ENCODE measurements at regions not wholly inside any gene's neighbourhood (a gene's known extent, or its start where the extent isn't known, plus 50 kb on each side); places are given as distances from the start of the nearest gene placed in this dataset.

DNA sequence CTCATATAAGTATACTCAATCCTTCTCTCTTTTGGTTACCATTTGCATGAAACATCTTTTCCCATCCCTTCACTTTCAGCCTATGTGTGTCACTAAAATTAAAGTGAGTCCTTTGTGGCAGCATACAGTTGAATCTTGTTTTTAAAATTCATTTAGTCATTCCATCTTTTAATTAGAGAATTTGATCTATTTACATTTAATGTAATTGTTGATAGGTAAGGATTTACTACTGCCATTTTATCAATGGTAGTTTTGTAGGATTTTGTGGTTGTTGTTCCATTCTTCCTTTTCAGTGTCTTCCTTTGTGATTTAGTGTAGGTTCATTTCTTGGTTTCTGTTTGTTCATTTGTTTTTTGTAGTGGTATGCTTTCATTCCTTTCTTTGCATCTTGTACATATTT, 191.9 kb upstream of the CTNNB1 start:
- Histone ChIP-seq H3K36me3 (ENCODE audit: control insufficient read depth, insufficient read depth, low read length) (no peaks in the 10 kb centered on the region), H3K4me3 (replicated peaks in 1 of 4; ENCODE audit: control extremely low read depth in 1 of 4, insufficient read depth in 1 of 4, low read depth in 3 of 4, low read length in 4 of 4) (no peak overlapping the region), H3K9me3 (ENCODE audit: control insufficient read depth, insufficient read depth, low read depth, low read length) (no peaks in the 10 kb centered on the region), H2AFZ (ENCODE audit: low read length) (no peak overlapping the region), H4K20me1 (ENCODE audit: control insufficient read depth, extremely low read depth, insufficient read depth, low read length) (no peaks in the 10 kb centered on the region), H3K79me2 (ENCODE audit: control insufficient read depth, insufficient read depth, low read length) (no peaks in the 10 kb centered on the region), H3K9ac (ENCODE audit: insufficient read depth, low read length) (no peak overlapping the region), H3K27ac (ENCODE audit: insufficient read depth, low read length) (no peak overlapping the region), H3K27me3 (ENCODE audit: control insufficient read depth, insufficient read depth, low read length) (no peaks in the 10 kb centered on the region), H3K4me2 (ENCODE audit: extremely low read depth, insufficient read depth, low read length) (no peak overlapping the region), H3K4me1 (ENCODE audit: control insufficient read depth, extremely low read depth, insufficient read depth, low read length) (no peaks in the 10 kb centered on the region)
- TF ChIP-seq EZH2 (IDR thresholded peaks at IDR 0.05; ENCODE audit: low read length, missing control alignments), result no peak
- TF ChIP-seq, protein P1, sequence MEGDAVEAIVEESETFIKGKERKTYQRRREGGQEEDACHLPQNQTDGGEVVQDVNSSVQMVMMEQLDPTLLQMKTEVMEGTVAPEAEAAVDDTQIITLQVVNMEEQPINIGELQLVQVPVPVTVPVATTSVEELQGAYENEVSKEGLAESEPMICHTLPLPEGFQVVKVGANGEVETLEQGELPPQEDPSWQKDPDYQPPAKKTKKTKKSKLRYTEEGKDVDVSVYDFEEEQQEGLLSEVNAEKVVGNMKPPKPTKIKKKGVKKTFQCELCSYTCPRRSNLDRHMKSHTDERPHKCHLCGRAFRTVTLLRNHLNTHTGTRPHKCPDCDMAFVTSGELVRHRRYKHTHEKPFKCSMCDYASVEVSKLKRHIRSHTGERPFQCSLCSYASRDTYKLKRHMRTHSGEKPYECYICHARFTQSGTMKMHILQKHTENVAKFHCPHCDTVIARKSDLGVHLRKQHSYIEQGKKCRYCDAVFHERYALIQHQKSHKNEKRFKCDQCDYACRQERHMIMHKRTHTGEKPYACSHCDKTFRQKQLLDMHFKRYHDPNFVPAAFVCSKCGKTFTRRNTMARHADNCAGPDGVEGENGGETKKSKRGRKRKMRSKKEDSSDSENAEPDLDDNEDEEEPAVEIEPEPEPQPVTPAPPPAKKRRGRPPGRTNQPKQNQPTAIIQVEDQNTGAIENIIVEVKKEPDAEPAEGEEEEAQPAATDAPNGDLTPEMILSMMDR (conservative IDR thresholded peaks at IDR 0.05 in 1 of 2, IDR thresholded peaks at IDR 0.05 in 1 of 2; ENCODE audit: low read depth in 1 of 2, low read length in 2 of 2), result no peak
- DNase-seq (ENCODE audit: low read depth in 2 of 2), result no peak

DNA sequence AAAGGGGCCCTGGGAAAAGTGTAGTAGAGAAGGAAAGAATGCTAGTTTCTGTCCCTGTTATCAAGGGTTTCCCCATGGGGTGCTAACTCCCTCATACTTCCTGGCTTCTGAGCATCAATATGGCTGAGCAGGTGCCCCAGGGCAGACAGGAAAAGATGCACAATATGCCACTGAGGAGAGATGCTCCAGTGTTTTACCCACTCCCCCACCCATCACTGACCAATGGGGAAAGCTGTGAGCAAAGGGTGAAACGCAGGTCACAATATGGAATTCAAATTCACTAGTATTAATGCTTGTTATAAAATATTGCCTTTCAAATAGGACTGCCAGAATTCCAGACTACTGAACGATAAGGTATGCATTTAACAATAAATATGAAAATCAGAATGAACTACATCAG, 187.5 kb upstream of the CTNNB1 start:
- Histone ChIP-seq H3K4me1 (ENCODE audit: control insufficient read depth, extremely low read depth, insufficient read depth, low read length) (no peaks in the 10 kb centered on the region), H3K4me2 (ENCODE audit: extremely low read depth, insufficient read depth, low read length) (no peak overlapping the region), H4K20me1 (ENCODE audit: control insufficient read depth, extremely low read depth, insufficient read depth, low read length) (no peaks in the 10 kb centered on the region), H3K36me3 (ENCODE audit: control insufficient read depth, insufficient read depth, low read length) (no peaks in the 10 kb centered on the region), H3K79me2 (ENCODE audit: control insufficient read depth, insufficient read depth, low read length) (no peaks in the 10 kb centered on the region), H3K9ac (ENCODE audit: insufficient read depth, low read length) (no peak overlapping the region), H3K4me3 (replicated peaks in 1 of 4; ENCODE audit: control extremely low read depth in 1 of 4, insufficient read depth in 1 of 4, low read depth in 3 of 4, low read length in 4 of 4) (no peak overlapping the region), H3K27ac (ENCODE audit: insufficient read depth, low read length) (no peak overlapping the region), H3K9me3 (ENCODE audit: control insufficient read depth, insufficient read depth, low read depth, low read length) (no peaks in the 10 kb centered on the region), H3K27me3 (ENCODE audit: control insufficient read depth, insufficient read depth, low read length) (no peaks in the 10 kb centered on the region), H2AFZ (ENCODE audit: low read length) (no peak overlapping the region)
- no peak for DNase-seq (ENCODE audit: low read depth in 2 of 2)
- no peak for TF ChIP-seq EZH2 (IDR thresholded peaks at IDR 0.05; ENCODE audit: low read length, missing control alignments)
- TF ChIP-seq, protein P1 (conservative IDR thresholded peaks at IDR 0.05 in 1 of 2, IDR thresholded peaks at IDR 0.05 in 1 of 2; ENCODE audit: low read depth in 1 of 2, low read length in 2 of 2), result no peak

DNA sequence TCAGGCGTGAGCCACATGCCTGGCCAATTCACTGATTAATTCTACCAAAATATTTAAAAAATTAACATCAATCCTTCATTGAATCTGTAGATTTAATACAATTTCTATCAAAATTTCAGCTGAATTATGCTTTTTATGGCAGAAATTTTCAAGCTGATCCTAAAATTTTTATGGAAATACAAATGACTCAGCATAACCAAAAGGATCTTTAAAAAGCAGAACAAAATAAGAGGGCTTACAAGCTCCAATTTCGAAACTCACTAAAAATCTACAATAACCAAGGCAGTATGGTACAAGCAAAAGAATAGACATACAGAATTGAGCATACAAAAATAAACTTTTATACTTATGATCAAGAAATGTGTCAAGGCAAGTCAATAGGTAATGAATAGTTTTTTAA, 180.4 kb upstream of the CTNNB1 start:
- TF ChIP-seq, protein P1 (conservative IDR thresholded peaks at IDR 0.05 in 1 of 2, IDR thresholded peaks at IDR 0.05 in 1 of 2; ENCODE audit: low read depth in 1 of 2, low read length in 2 of 2), result no peak
- TF ChIP-seq EZH2 (IDR thresholded peaks at IDR 0.05; ENCODE audit: low read length, missing control alignments), result no peak
- Histone ChIP-seq H3K9me3 (ENCODE audit: control insufficient read depth, insufficient read depth, low read depth, low read length) (no peaks in the 10 kb centered on the region), H3K27me3 (ENCODE audit: control insufficient read depth, insufficient read depth, low read length) (no peaks in the 10 kb centered on the region), H3K4me1 (ENCODE audit: control insufficient read depth, extremely low read depth, insufficient read depth, low read length) (no peaks in the 10 kb centered on the region), H3K9ac (ENCODE audit: insufficient read depth, low read length) (no peak overlapping the region), H3K36me3 (ENCODE audit: control insufficient read depth, insufficient read depth, low read length) (no peaks in the 10 kb centered on the region), H4K20me1 (ENCODE audit: control insufficient read depth, extremely low read depth, insufficient read depth, low read length) (no peaks in the 10 kb centered on the region), H3K4me2 (ENCODE audit: extremely low read depth, insufficient read depth, low read length) (no peak overlapping the region), H2AFZ (ENCODE audit: low read length) (no peak overlapping the region), H3K79me2 (ENCODE audit: control insufficient read depth, insufficient read depth, low read length) (no peaks in the 10 kb centered on the region), H3K27ac (ENCODE audit: insufficient read depth, low read length) (no peak overlapping the region), H3K4me3 (replicated peaks in 1 of 4; ENCODE audit: control extremely low read depth in 1 of 4, insufficient read depth in 1 of 4, low read depth in 3 of 4, low read length in 4 of 4) (no peak overlapping the region)
- DNase-seq (ENCODE audit: low read depth in 2 of 2), result no peak

Measured in fibroblast of lung (primary cell).